ENCODE measurements at regions not wholly inside any gene's neighbourhood (a gene's known extent, or its start where the extent isn't known, plus 50 kb on each side); places are given as distances from the start of the nearest gene placed in this dataset.

GRCh38 chr15:37372064-37372463 is 271.7 kb upstream of the MEIS2 start:
- Histone ChIP-seq H3K27me3 (no peaks in the 10 kb centered on the region), H3K27ac (no peak overlapping the region), H3K4me3 (no peak overlapping the region), H3K4me1 (no peaks in the 10 kb centered on the region), H3K36me3 (no peaks in the 10 kb centered on the region), H3K9me3 (no peaks in the 10 kb centered on the region)
- TF ChIP-seq CTCF (IDR thresholded peaks at IDR 0.05) (no peak), POLR2A (IDR thresholded peaks at IDR 0.05) (no peak)
- DNase-seq, result no peak

- TF ChIP-seq CTCF (IDR thresholded peaks at IDR 0.05) (no peak), POLR2A (IDR thresholded peaks at IDR 0.05) (no peak)
- Histone ChIP-seq H3K36me3 (no peaks in the 10 kb centered on the region), H3K27me3 (no peaks in the 10 kb centered on the region), H3K9me3 (no peaks in the 10 kb centered on the region), H3K4me1 (no peaks in the 10 kb centered on the region), H3K4me3 (no peak overlapping the region), H3K27ac (no peak overlapping the region)
- DNase-seq, result no peak
These were observed 275.2 kb upstream of the MEIS2 start for GRCh38 chr15:37375519-37375918.

GRCh38 chr15:37377428-37377827 is 277.1 kb upstream of the MEIS2 start:
- Histone ChIP-seq H3K36me3 (no peaks in the 10 kb centered on the region), H3K9me3 (no peaks in the 10 kb centered on the region), H3K27ac (no peak overlapping the region), H3K4me1 (no peaks in the 10 kb centered on the region), H3K4me3 (no peak overlapping the region), H3K27me3 (no peaks in the 10 kb centered on the region)
- DNase-seq, result no peak
- no peak for TF ChIP-seq POLR2A (IDR thresholded peaks at IDR 0.05)
- TF ChIP-seq CTCF (IDR thresholded peaks at IDR 0.05), result no peak

- H3K4me1 ChIP-seq, result no peaks in the 10 kb centered on the region
- H3K27ac ChIP-seq, result no peak overlapping the region
- H3K36me3 ChIP-seq, result no peaks in the 10 kb centered on the region
- no peaks in the 10 kb centered on the region for H3K27me3 ChIP-seq
- no peak for DNase-seq
- H3K9me3 ChIP-seq, result peaks cover 0 to 4% (median 0%) of the 10 kb centered on the region in 4 donors
- H3K4me3 ChIP-seq, result no peak overlapping the region
- no peak for TF ChIP-seq CTCF (IDR thresholded peaks at IDR 0.05)
These were observed 294.2 kb upstream of the MEIS2 start for GRCh38 chr15:37394402-37395099.

- H3K4me3 ChIP-seq, result no peak overlapping the region
- H3K9me3 ChIP-seq, result no peaks in the 10 kb centered on the region
- H3K27ac ChIP-seq, result no peak overlapping the region
- no peaks in the 10 kb centered on the region for H3K36me3 ChIP-seq
- TF ChIP-seq POLR2A (IDR thresholded peaks at IDR 0.05) (no peak), CTCF (IDR thresholded peaks at IDR 0.05) (no peak)
- no peaks in the 10 kb centered on the region for H3K27me3 ChIP-seq
- no peak for DNase-seq
- H3K4me1 ChIP-seq, result no peaks in the 10 kb centered on the region
These were observed 294.7 kb upstream of the MEIS2 start for GRCh38 chr15:37395100-37395468.
